ENCODE measurements at regions not wholly inside any gene's neighbourhood (a gene's known extent, or its start where the extent isn't known, plus 50 kb on each side); places are given as distances from the start of the nearest gene placed in this dataset.
"Not testable (repeated sequence)": the region's sequence is repeated elsewhere in the genome, so short reads cannot be mapped to it uniquely, and the experiment has no call there.

DNA sequence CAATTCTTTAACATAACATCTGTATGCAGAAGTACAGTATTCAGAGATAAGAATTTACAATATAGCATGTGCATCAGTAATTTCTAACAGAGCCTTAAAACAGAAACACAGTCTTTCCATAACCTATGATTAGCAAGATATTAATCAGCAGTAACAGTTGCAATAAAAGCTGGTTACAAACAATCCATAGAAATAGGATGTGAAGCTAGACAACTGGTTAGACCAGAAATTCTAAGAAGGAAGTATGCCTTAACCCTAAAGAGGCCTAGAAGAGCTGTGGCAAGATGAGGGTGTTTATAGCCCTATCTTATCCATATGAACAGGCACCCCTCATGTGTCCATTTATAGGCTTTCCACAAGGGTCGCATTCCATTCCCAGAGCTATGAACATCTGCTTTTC, 492.1 kb upstream of the CBLB start:
- H3K9ac ChIP-seq; H3K36me3 ChIP-seq (replicated peaks in 1 of 2; ENCODE audit: control insufficient read depth in 1 of 2, insufficient read depth in 2 of 2, low read length in 1 of 2); POLR2A ChIA-PET; H3K27ac ChIP-seq (ENCODE audit: low read depth in 2 of 2, low read length in 1 of 2); H3K79me2 ChIP-seq (ENCODE audit: insufficient read depth); DNase-seq; H3K27me3 ChIP-seq (ENCODE audit: insufficient read depth); H4K20me1 ChIP-seq (ENCODE audit: insufficient read depth); H3K9me3 ChIP-seq; H3K9me2 ChIP-seq; H2AFZ ChIP-seq (ENCODE audit: low read depth); H3K4me3 ChIP-seq (ENCODE audit: low read depth in 2 of 2, low read length in 1 of 2); H3K4me2 ChIP-seq; H3F3A ChIP-seq (replicated peaks; ENCODE audit: insufficient read depth); H3K4me1 ChIP-seq (ENCODE audit: control insufficient read depth in 1 of 2, insufficient read depth in 2 of 2, low read depth in 1 of 2, low read length in 1 of 2): not testable (repeated sequence)
- CTCF ChIA-PET: interaction anchor here (1.2 kb wide), 1 partner anchor 248 kb away, joined by 3 read pairs; no protein-coding TSS in a partner anchor
- WGBS (ENCODE audit: low lambda C conversion rate): no CpG with 5 or more reads among the region's 1 CpG

DNA sequence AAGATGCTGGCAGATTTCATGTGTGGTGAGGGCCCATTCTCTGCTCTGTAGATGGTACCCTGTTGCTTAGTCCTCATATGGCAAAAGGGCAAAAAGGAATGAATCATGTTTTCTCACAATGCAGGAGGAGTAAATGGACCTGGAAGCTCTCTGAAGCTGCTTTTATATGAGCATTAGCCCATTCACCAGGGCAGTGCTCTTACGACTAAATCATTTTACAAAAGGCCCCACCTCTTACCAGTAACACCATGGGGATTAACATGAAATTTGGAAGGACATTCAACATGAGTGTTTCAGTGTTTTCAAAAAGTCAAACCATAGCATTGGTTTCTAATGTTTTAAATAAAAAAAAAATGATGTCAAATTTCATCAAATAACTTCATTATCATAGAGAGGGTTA, 495.7 kb upstream of the CBLB start:
- no peak overlapping the region for H3K4me2 ChIP-seq
- 87% methylated on average over 1 of the region's 1 CpG for WGBS (ENCODE audit: low lambda C conversion rate)
- TF ChIP-seq TCF12 (IDR thresholded peaks at IDR 0.05): no peak
- TF ChIP-seq EP300 (IDR thresholded peaks at IDR 0.05; ENCODE audit: borderline replicate concordance in 1 of 2, low read depth in 1 of 2, low read length in 1 of 2): no peak
- no peak for TF ChIP-seq GABPA (IDR thresholded peaks at IDR 0.05; ENCODE audit: low read depth)
- no peak for TF ChIP-seq ELF1 (IDR thresholded peaks at IDR 0.05)
- TF ChIP-seq RAD21 (IDR thresholded peaks at IDR 0.05; ENCODE audit: low read length): no peak
- TF ChIP-seq EZH2phosphoT487 (IDR thresholded peaks at IDR 0.05; ENCODE audit: borderline replicate concordance, low read depth): no peak
- TF ChIP-seq, protein P1, sequence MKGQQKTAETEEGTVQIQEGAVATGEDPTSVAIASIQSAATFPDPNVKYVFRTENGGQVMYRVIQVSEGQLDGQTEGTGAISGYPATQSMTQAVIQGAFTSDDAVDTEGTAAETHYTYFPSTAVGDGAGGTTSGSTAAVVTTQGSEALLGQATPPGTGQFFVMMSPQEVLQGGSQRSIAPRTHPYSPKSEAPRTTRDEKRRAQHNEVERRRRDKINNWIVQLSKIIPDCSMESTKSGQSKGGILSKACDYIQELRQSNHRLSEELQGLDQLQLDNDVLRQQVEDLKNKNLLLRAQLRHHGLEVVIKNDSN (IDR thresholded peaks at IDR 0.05; ENCODE audit: borderline replicate concordance, low read depth): no peak
- TF ChIP-seq, protein P2, sequence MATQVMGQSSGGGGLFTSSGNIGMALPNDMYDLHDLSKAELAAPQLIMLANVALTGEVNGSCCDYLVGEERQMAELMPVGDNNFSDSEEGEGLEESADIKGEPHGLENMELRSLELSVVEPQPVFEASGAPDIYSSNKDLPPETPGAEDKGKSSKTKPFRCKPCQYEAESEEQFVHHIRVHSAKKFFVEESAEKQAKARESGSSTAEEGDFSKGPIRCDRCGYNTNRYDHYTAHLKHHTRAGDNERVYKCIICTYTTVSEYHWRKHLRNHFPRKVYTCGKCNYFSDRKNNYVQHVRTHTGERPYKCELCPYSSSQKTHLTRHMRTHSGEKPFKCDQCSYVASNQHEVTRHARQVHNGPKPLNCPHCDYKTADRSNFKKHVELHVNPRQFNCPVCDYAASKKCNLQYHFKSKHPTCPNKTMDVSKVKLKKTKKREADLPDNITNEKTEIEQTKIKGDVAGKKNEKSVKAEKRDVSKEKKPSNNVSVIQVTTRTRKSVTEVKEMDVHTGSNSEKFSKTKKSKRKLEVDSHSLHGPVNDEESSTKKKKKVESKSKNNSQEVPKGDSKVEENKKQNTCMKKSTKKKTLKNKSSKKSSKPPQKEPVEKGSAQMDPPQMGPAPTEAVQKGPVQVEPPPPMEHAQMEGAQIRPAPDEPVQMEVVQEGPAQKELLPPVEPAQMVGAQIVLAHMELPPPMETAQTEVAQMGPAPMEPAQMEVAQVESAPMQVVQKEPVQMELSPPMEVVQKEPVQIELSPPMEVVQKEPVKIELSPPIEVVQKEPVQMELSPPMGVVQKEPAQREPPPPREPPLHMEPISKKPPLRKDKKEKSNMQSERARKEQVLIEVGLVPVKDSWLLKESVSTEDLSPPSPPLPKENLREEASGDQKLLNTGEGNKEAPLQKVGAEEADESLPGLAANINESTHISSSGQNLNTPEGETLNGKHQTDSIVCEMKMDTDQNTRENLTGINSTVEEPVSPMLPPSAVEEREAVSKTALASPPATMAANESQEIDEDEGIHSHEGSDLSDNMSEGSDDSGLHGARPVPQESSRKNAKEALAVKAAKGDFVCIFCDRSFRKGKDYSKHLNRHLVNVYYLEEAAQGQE (IDR thresholded peaks at IDR 0.05; ENCODE audit: low read depth, low read length): no peak
- no peak for TF ChIP-seq YY1 (IDR thresholded peaks at IDR 0.05; ENCODE audit: low read depth)
- TF ChIP-seq JUND (IDR thresholded peaks at IDR 0.05): no peak
- TF ChIP-seq FOSL2 (IDR thresholded peaks at IDR 0.05; ENCODE audit: borderline replicate concordance, low read depth): no peak
- TF ChIP-seq NFIC (IDR thresholded peaks at IDR 0.05; ENCODE audit: borderline replicate concordance): no peak
- H3K9ac ChIP-seq: no peak overlapping the region
- no peak overlapping the region for H2AFZ ChIP-seq (ENCODE audit: low read depth)
- no peaks in the 10 kb centered on the region; the same call in 1 of the 2 replicates for H3K9me2 ChIP-seq
- no peaks in the 10 kb centered on the region for H3K79me2 ChIP-seq (ENCODE audit: insufficient read depth)
- H3K27me3 ChIP-seq (ENCODE audit: insufficient read depth): no peaks in the 10 kb centered on the region
- no peaks in the 10 kb centered on the region for H3K36me3 ChIP-seq (replicated peaks in 1 of 2; ENCODE audit: control insufficient read depth in 1 of 2, insufficient read depth in 2 of 2, low read length in 1 of 2)
- H3K9me3 ChIP-seq: peaks cover 8% of the 10 kb centered on the region; the same call in 1 of the 2 replicates
- H3F3A ChIP-seq (replicated peaks; ENCODE audit: insufficient read depth): peaks cover 2% of the 10 kb centered on the region
- CTCF ChIA-PET: interaction anchor here (0.9 kb wide), 1 partner anchor 12 kb away, joined by 4 read pairs; no protein-coding TSS in a partner anchor
- no peaks in the 10 kb centered on the region for H4K20me1 ChIP-seq (ENCODE audit: insufficient read depth)
- H3K4me1 ChIP-seq (ENCODE audit: control insufficient read depth in 1 of 2, insufficient read depth in 2 of 2, low read depth in 1 of 2, low read length in 1 of 2): no peaks in the 10 kb centered on the region
- DNase-seq: no peak
- POLR2A ChIA-PET: no interaction called here
- no peak overlapping the region for H3K27ac ChIP-seq (ENCODE audit: low read depth in 2 of 2, low read length in 1 of 2)
- H3K4me3 ChIP-seq (ENCODE audit: low read depth in 2 of 2, low read length in 1 of 2): no peak overlapping the region

Data from SK-N-SH (cell line).